ENCODE measurements at regions not wholly inside any gene's neighbourhood (a gene's known extent, or its start where the extent isn't known, plus 50 kb on each side); places are given as distances from the start of the nearest gene placed in this dataset.
"Not testable (repeated sequence)": the region's sequence is repeated elsewhere in the genome, so short reads cannot be mapped to it uniquely, and the experiment has no call there.

DNA sequence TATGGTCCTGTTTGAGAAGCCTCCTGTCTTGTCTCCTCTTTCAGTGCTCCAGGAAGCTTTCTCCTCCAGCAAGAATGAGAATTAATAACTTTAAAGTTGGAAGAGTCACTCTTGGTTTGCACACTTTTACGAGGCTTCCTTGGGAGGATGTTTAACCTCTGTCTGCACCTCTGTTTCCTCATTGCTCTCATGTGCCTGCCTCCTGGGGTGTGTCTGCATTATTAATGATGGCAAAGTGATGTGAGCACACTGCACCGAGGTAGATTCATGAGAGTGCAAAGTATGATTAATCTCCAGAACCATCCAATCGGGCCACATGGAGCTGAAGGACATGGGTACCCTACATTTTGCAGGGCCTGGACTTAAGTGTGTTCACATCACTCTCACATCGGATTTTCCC lies 73.5 kb upstream of the TENM4 start:
- no peak for TF ChIP-seq JUND (IDR thresholded peaks at IDR 0.05; ENCODE audit: low read depth)
- in situ Hi-C loops (cut with HindIII; ENCODE audit: low pct_unique_long_range_greater_than_20kb, low sequenced_read_pairs) = no loop called here
- DNase-seq (ENCODE audit: low read depth in 1 of 2, low spot score in 1 of 2) = no peak

DNA sequence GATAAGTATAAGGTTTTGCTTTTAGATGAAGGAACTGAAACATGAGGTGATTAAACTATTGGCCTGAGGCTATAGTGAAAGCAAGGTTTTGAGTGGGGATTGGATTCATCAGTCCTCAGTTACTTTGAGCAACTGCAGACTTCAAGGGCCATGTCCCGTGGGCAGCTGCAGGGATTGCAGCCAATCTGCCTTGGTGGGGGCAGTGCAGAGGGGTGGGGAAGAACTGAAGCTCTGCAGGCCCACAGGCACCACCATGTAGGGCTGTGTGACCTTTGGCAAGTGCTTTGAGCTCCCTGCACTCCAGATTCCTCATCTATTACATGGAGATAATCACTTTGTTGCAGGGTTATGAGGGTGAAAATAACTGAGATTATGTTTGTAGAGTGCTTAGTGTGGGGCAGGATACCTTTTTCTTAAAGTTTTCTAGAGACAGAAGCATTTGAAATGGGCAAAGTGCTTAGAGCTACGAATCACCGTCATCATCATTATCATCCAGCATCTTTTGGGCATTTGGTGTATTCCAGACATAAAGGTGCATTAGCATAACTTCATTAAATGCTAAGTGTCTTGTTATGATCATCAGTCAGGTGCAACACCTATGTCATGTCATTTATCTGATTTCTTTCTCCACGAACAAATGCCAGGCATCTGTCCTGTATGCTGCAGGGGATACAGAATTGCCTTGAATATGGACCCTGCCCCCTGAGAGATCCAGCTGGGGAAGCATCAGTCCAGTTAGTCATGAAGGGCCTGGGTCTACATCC lies 72.1 kb upstream of the TENM4 start:
- no peak for TF ChIP-seq JUND (IDR thresholded peaks at IDR 0.05; ENCODE audit: low read depth)
- no peak for DNase-seq (ENCODE audit: low read depth in 1 of 2, low spot score in 1 of 2)
- in situ Hi-C loops (cut with HindIII; ENCODE audit: low pct_unique_long_range_greater_than_20kb, low sequenced_read_pairs) = no loop called here

DNA sequence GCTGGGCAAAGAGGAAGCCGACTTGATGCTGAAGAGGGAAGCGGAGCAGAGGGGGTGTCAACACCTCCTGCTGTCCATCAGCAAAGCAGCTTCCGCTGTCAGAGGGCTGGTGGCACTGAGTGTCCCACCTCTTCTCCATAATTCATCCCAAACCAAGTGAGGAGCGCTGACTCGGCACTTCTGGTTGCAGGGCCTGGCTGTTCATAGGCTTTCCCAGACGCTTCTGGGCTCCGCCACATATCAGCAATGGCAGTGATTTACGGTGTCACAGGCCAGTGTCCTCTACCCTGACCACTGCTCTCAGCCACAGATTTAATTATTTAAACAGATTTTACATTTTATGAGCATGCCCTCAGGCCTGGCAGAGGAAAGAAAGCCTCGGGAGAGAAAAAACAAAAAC lies 70.1 kb upstream of the TENM4 start:
- no peak for DNase-seq (ENCODE audit: low read depth in 1 of 2, low spot score in 1 of 2)
- TF ChIP-seq JUND (IDR thresholded peaks at IDR 0.05; ENCODE audit: low read depth) = no peak
- in situ Hi-C loops (cut with HindIII; ENCODE audit: low pct_unique_long_range_greater_than_20kb, low sequenced_read_pairs) = no loop called here

DNA sequence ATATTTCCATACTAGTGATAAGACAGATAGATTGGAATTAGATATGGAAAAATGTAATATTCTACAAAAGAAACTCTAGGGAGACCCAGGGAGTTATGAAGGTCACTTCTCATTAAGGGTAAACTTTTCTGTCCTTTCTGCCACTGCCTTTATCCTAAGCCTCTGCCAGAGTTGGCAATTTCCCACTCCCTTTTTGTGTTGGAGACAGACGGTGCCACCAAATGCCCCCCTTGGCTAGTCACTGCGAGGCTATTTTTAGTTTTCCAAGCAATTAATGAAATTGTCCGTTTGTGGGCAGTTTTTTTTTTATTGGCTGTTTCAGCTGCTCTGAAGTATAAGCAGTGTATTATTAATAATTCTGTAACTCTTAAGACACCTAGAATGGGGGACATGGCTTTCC lies 67.6 kb upstream of the TENM4 start:
- in situ Hi-C loops (cut with HindIII; ENCODE audit: low pct_unique_long_range_greater_than_20kb, low sequenced_read_pairs) = no loop called here
- DNase-seq (ENCODE audit: low read depth in 1 of 2, low spot score in 1 of 2) = no peak
- TF ChIP-seq JUND (IDR thresholded peaks at IDR 0.05; ENCODE audit: low read depth) = no peak

DNA sequence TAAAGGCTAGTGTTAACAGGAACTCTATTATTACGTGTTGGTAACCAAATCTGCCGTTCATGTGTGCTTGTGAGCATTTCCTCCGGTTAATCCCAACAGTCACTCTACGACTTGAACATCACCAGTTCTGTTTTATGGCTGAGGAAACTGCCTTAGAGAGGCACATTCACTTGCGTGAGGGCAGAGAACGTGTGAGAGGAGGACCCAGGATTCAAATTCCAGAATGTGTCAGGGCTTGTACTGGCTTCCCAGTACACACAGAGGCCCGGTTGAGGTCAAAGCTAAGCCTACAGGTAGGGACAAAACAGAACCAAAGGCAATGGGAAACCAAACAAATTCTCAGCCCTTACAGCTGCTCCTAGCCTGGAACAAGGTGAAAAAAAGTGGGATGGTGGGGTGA lies 66.9 kb upstream of the TENM4 start:
- DNase-seq (ENCODE audit: low read depth in 1 of 2, low spot score in 1 of 2) = no peak

DNA sequence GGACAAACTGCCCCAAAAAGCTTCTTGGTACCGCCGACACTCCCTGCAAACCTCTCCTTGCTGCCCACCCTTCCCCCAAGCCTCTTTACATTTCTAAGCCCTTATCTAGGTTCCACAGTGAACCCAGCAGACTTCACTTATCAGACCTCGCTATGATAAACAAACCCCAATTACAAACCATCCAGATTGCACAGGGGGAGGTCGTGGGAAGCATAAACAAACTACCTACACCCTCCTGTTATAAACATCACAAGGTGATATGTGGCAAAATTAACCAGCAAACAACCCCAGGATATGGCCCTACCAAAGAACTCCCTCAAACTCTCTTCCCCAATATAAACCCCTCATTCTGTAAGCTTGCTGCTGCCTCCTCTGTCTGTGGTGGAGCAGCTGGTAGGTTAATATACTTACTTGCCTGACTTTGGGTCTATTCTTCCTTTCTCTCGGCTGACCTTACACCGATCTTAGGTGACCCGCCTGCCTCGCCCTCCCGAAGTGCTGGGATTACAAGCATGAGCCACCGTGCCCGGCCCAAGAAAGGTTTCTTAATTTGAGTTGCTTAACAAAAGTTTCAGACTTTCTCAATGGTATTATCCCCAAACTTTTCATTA lies 66.0 kb upstream of the TENM4 start:
- in situ Hi-C loops (cut with HindIII; ENCODE audit: low pct_unique_long_range_greater_than_20kb, low sequenced_read_pairs) = no loop called here
- TF ChIP-seq JUND (IDR thresholded peaks at IDR 0.05; ENCODE audit: low read depth) = no peak
- DNase-seq (ENCODE audit: low read depth in 1 of 2, low spot score in 1 of 2) = no peak

More for the DNA sequence above, 66.9 kb upstream of the TENM4 start:
- TF ChIP-seq JUND (IDR thresholded peaks at IDR 0.05; ENCODE audit: low read depth) = no peak
- in situ Hi-C loops (cut with HindIII; ENCODE audit: low pct_unique_long_range_greater_than_20kb, low sequenced_read_pairs) = no loop called here

DNA sequence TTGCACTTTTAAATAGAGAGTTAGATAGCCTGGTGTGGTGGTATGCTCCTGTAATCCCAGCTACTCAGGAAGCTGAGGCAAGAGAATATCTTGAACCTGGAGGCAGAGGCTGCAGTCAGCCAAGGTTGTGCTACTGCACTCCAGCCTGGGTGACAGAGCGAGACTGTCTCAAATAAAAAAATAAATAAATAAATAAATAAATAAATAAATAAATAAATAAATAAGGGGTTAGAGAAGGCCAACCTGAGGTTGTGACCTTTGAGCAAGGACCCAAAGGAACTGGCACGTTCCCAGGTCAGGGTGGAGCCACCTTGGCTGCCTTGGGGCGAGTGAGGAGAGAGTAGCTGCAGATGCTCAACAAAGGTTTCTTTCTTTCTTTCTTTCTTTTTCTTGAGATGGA lies 65.3 kb upstream of the TENM4 start:
- DNase-seq (ENCODE audit: low read depth in 1 of 2, low spot score in 1 of 2) = no peak
- in situ Hi-C loops (cut with HindIII; ENCODE audit: low pct_unique_long_range_greater_than_20kb, low sequenced_read_pairs) = no loop called here
- no peak for TF ChIP-seq JUND (IDR thresholded peaks at IDR 0.05; ENCODE audit: low read depth)

DNA sequence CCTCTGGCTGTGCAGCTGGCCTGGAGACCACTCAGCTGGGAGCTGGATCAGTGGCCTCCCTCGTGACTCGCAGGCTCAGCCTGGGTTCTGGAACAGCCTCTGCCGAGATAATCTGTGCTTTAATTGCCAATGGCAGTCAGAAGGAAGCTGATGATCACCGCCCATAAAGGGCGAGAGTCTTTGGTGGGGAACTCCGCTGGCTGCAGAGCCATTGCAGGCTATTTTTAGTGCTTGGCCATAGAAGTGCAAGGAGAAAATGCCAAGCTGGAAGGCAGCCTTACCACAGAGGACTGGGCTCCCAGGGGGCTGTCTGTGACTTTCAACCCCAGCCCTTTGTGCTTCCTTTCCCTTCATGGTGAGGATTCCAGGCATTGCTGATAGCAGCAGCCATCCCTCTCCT lies 62.2 kb upstream of the TENM4 start:
- no peak for TF ChIP-seq JUND (IDR thresholded peaks at IDR 0.05; ENCODE audit: low read depth)
- in situ Hi-C loops (cut with HindIII; ENCODE audit: low pct_unique_long_range_greater_than_20kb, low sequenced_read_pairs) = no loop called here
- DNase-seq (ENCODE audit: low read depth in 1 of 2, low spot score in 1 of 2) = no peak

DNA sequence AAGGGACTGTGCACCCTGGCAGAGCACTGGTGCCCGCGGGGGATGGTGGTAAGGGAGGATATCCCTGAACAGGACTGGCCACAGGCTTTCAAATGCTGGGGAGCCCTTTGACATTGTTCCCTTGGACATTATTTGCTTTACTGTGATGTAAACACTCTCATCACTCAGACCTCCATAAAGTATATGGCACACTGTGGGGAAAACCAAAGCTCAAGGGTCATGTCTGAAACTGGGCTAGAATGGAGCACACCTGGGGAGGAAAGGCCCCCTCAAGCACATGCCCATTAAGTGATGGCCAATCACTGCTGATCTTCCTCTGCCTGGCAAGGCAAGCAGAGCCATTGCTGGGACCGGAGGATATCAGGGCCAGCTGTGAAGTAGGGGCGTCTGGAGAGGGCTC lies 60.9 kb upstream of the TENM4 start:
- in situ Hi-C loops (cut with HindIII; ENCODE audit: low pct_unique_long_range_greater_than_20kb, low sequenced_read_pairs) = no loop called here
- no peak for TF ChIP-seq JUND (IDR thresholded peaks at IDR 0.05; ENCODE audit: low read depth)
- DNase-seq (ENCODE audit: low read depth in 1 of 2, low spot score in 1 of 2) = no peak

DNA sequence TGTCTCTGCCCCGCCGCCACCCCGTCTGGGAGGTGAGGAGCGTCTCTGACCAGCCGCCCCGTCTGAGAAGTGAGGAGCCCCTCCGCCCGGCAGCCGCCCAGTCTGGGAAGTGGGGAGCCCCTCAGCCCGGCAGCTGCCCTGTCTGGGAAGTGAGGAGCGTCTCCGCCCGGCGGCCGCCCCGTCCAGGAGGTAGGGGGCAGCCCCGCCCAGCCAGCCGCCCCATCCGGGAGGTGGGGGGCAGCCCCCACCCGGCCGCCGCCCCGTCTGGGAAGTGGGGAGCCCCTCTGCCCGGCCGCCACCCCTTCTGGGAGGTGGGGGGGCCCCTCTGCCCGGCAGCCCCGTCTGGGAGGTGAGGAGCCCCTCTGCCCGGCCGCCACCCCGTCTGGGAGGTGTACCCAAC lies 59.1 kb upstream of the TENM4 start:
- in situ Hi-C loops (cut with HindIII; ENCODE audit: low pct_unique_long_range_greater_than_20kb, low sequenced_read_pairs); DNase-seq (ENCODE audit: low read depth in 1 of 2, low spot score in 1 of 2): not testable (repeated sequence)

DNA sequence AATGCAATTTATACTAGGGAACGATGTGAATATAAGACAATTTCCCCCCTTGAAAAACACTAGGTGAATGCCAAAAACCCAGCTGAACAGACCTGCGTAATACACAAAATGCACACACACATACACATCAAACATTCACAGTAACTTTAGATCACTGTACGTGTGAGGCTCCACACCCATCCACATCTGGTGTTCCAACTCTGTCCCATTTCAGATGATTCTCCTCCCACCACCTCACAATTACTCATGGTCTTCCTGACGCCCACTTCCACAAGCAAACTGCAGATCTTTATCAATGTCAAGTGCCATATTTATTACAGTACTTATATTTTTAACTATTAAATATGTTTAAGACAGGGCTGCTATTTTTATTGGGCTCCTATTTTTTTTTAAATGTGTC lies 57.8 kb upstream of the TENM4 start:
- in situ Hi-C loops (cut with HindIII; ENCODE audit: low pct_unique_long_range_greater_than_20kb, low sequenced_read_pairs) = no loop called here
- DNase-seq (ENCODE audit: low read depth in 1 of 2, low spot score in 1 of 2) = no peak
- no peak for TF ChIP-seq JUND (IDR thresholded peaks at IDR 0.05; ENCODE audit: low read depth)

DNA sequence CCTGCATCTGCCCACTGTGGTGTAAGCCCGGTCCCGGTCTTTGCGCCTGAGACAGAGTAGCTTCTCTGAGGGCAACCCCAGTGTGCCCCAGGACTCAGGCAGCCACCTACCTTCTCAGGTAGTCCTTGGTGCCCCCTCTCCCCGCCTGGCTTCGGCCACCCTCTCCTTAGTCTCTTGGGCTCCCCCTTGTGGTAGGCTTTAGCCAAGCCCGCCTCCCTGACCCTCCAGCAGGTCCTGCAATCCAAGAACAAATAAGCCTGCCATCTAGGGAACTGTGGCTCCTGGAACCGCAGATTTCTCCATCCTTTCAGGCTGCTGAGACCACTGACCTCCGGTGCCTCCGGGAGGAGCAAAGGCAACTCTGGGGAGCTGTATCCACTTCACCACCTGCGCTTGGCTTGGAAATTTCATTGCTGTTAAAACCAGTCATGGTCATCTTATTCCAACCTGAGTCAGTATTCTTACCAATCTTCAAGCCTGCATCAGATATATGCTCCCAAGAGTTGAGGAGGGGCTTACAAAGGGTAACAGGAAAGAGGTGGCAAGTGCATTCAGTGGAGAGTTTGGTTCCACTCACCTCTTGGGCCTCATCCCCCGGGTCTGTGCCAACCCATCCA lies 52.8 kb upstream of the TENM4 start:
- peak; percentile 74 to 77 for DNase-seq (ENCODE audit: low read depth in 1 of 2, low spot score in 1 of 2)
- in situ Hi-C loops (cut with HindIII; ENCODE audit: low pct_unique_long_range_greater_than_20kb, low sequenced_read_pairs) = no loop called here
- TF ChIP-seq JUND (IDR thresholded peaks at IDR 0.05; ENCODE audit: low read depth) = no peak

DNA sequence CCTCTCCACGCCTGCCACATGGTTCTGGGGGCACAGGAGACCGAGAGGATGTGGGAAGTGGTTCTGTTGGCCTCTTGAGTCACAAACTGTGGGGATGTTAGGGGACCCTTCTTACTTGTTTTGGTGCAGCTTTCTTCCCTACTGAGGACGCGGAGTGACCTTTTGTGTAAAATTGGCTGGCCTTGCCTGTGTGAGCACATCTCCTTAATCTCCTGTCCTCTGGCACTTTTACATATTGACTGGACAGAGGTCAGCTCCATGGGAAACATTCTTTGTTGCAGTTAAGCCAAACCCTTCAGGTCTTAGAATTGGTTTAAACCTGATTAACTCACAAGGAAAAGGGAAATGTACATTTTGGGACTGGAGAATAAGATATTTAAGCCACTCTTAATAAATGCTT lies 51.2 kb upstream of the TENM4 start:
- in situ Hi-C loops (cut with HindIII; ENCODE audit: low pct_unique_long_range_greater_than_20kb, low sequenced_read_pairs) = no loop called here
- no peak for TF ChIP-seq JUND (IDR thresholded peaks at IDR 0.05; ENCODE audit: low read depth)
- DNase-seq (ENCODE audit: low read depth in 1 of 2, low spot score in 1 of 2) = no peak
